ENCODE measurements at regions not wholly inside any gene's neighbourhood (a gene's known extent, or its start where the extent isn't known, plus 50 kb on each side); places are given as distances from the start of the nearest gene placed in this dataset.

DNA sequence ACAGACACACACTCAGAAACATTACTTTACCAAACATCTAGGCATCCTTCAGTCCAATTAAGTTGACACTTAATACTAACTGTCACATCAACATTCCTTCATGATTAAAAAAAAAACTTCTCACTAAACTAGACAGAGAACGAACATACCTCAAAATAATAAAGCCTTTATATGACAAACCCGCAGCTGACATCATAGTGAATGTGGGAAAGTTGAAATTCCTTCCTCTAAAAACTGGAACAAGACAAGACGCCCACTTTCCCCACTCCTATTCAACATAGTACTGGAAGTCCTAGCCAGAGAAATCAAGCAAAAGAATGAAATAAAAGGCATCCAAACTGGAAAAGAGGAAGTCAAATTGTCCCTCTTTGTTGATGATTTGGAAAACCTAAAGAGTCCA, 96.9 kb upstream of the PPP1R9A start:
- H3K27me3 Mint-ChIP-seq (ENCODE audit: unreplicated experiment): no peaks in the 10 kb centered on the region
- H3K4me1 Mint-ChIP-seq (ENCODE audit: unreplicated experiment): no peaks in the 10 kb centered on the region
- TF ChIP-seq, protein P1, sequence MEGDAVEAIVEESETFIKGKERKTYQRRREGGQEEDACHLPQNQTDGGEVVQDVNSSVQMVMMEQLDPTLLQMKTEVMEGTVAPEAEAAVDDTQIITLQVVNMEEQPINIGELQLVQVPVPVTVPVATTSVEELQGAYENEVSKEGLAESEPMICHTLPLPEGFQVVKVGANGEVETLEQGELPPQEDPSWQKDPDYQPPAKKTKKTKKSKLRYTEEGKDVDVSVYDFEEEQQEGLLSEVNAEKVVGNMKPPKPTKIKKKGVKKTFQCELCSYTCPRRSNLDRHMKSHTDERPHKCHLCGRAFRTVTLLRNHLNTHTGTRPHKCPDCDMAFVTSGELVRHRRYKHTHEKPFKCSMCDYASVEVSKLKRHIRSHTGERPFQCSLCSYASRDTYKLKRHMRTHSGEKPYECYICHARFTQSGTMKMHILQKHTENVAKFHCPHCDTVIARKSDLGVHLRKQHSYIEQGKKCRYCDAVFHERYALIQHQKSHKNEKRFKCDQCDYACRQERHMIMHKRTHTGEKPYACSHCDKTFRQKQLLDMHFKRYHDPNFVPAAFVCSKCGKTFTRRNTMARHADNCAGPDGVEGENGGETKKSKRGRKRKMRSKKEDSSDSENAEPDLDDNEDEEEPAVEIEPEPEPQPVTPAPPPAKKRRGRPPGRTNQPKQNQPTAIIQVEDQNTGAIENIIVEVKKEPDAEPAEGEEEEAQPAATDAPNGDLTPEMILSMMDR (IDR thresholded peaks at IDR 0.05): no peak
- H3K9me3 Mint-ChIP-seq (ENCODE audit: unreplicated experiment): peaks cover 3% of the 10 kb centered on the region
- H3K27ac Mint-ChIP-seq (ENCODE audit: unreplicated experiment): no peak overlapping the region
- DNase-seq (ENCODE audit: extremely low spot score, unreplicated experiment): no peak
- no peak overlapping the region for H3K4me3 Mint-ChIP-seq (ENCODE audit: unreplicated experiment)
- H3K36me3 Mint-ChIP-seq (ENCODE audit: unreplicated experiment): no peaks in the 10 kb centered on the region

DNA sequence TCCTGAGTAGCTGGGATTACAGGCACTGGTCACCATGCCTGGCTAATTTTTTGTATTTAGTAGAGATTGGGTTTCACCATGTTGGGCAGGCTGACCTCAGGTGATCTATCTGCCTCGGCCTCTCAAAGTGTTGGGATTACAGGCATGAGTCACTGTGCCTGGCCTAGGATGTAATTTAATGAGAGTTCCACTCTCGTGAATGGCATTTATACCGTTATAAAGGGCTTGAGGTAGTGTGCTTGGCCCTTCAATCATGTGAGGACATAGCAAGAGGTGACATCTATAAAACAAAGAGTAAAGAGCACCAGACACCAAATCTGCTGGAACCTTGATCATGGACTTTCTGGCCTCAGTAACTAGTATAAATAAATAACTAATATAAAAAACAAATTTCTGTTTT, 93.5 kb upstream of the PPP1R9A start:
- H3K4me1 Mint-ChIP-seq (ENCODE audit: unreplicated experiment): no peaks in the 10 kb centered on the region

DNA sequence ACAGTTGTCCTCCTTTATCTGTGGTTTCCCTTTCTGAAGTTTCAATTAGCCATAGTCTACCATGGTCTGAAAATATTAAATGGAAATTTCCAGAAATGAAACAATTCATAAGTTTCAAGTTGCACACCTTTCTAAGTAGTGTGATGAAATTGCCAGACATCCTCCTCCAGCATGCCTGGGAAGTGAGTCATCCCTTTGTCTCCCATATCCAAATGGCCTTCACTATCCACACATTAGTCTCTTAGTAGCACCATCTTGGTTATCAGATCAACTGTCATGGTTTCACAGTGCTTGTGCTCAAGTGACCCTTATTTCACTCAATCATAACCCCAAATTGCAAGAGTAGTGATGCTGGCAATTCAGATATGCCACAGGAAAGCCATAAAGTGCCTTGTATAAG, 83.4 kb upstream of the PPP1R9A start:
- no peak overlapping the region for H3K4me3 Mint-ChIP-seq (ENCODE audit: unreplicated experiment)
- no peaks in the 10 kb centered on the region for H3K36me3 Mint-ChIP-seq (ENCODE audit: unreplicated experiment)
- no peak for DNase-seq (ENCODE audit: extremely low spot score, unreplicated experiment)
- TF ChIP-seq, protein P1 (IDR thresholded peaks at IDR 0.05): no peak
- H3K27me3 Mint-ChIP-seq (ENCODE audit: unreplicated experiment): no peaks in the 10 kb centered on the region
- H3K4me1 Mint-ChIP-seq (ENCODE audit: unreplicated experiment): no peaks in the 10 kb centered on the region
- peaks cover 13% of the 10 kb centered on the region for H3K9me3 Mint-ChIP-seq (ENCODE audit: unreplicated experiment)
- H3K27ac Mint-ChIP-seq (ENCODE audit: unreplicated experiment): no peak overlapping the region

More for the DNA sequence above, 93.5 kb upstream of the PPP1R9A start:
- H3K4me3 Mint-ChIP-seq (ENCODE audit: unreplicated experiment): no peak overlapping the region
- TF ChIP-seq, protein P1 (IDR thresholded peaks at IDR 0.05): no peak
- no peaks in the 10 kb centered on the region for H3K27me3 Mint-ChIP-seq (ENCODE audit: unreplicated experiment)
- no peak for DNase-seq (ENCODE audit: extremely low spot score, unreplicated experiment)
- H3K9me3 Mint-ChIP-seq (ENCODE audit: unreplicated experiment): peaks cover 29% of the 10 kb centered on the region
- peaks cover 6% of the 10 kb centered on the region for H3K36me3 Mint-ChIP-seq (ENCODE audit: unreplicated experiment)
- H3K27ac Mint-ChIP-seq (ENCODE audit: unreplicated experiment): no peak overlapping the region

DNA sequence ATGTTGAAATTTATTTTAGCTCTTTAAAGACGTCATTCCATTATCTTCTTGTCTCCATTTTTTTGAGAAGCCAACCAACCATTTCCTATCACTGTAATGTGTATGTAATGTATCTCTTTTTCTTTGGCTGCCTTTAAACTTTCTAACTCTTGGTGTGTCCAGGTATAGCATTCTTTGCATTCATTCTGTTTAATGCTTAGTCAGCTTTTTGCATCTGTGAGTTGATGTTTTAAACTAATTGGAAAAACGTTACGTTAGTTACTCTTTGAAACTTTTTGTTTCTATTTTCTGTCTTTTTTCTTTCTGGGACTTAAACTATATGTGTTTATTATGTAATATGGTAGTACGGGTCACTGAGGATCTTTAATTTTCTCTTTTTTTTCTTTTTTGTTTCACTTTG, 77.4 kb upstream of the PPP1R9A start:
- DNase-seq (ENCODE audit: extremely low spot score, unreplicated experiment): no peak
- TF ChIP-seq, protein P1 (IDR thresholded peaks at IDR 0.05): no peak
- Mint-ChIP-seq H3K36me3 (ENCODE audit: unreplicated experiment) (no peaks in the 10 kb centered on the region), H3K27ac (ENCODE audit: unreplicated experiment) (no peak overlapping the region), H3K9me3 (ENCODE audit: unreplicated experiment) (peaks cover 24% of the 10 kb centered on the region), H3K4me3 (ENCODE audit: unreplicated experiment) (no peak overlapping the region), H3K27me3 (ENCODE audit: unreplicated experiment) (no peaks in the 10 kb centered on the region), H3K4me1 (ENCODE audit: unreplicated experiment) (no peaks in the 10 kb centered on the region)

DNA sequence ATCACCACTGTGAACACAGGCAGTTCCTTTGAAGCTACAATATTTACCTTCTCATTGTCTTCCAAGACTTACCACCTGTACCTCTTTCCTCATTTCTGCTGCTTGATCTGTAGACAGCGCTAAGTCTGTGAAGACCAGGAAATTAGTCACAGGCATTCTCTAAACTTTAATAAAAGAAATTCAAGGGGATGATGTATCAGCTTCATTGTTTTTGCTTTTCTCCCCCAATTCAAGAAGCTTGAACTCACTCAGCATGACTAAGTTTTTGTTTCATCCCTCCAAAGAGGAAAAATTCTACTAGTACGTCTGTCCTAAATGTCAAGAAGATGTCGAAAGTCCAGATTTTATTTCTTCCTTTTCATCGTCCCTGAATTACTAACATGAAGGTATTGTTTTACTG, 75.3 kb upstream of the PPP1R9A start:
- H3K4me3 Mint-ChIP-seq (ENCODE audit: unreplicated experiment): no peak overlapping the region
- TF ChIP-seq, protein P1 (IDR thresholded peaks at IDR 0.05): no peak
- H3K36me3 Mint-ChIP-seq (ENCODE audit: unreplicated experiment): no peaks in the 10 kb centered on the region
- DNase-seq (ENCODE audit: extremely low spot score, unreplicated experiment): no peak
- no peak overlapping the region for H3K27ac Mint-ChIP-seq (ENCODE audit: unreplicated experiment)
- no peaks in the 10 kb centered on the region for H3K4me1 Mint-ChIP-seq (ENCODE audit: unreplicated experiment)
- no peaks in the 10 kb centered on the region for H3K27me3 Mint-ChIP-seq (ENCODE audit: unreplicated experiment)
- peaks cover 20% of the 10 kb centered on the region for H3K9me3 Mint-ChIP-seq (ENCODE audit: unreplicated experiment)

Data from osteocyte (in vitro differentiated cells).